ENCODE measurements at regions not wholly inside any gene's neighbourhood (a gene's known extent, or its start where the extent isn't known, plus 50 kb on each side); places are given as distances from the start of the nearest gene placed in this dataset.
"Not testable (repeated sequence)": the region's sequence is repeated elsewhere in the genome, so short reads cannot be mapped to it uniquely, and the experiment has no call there.

DNA sequence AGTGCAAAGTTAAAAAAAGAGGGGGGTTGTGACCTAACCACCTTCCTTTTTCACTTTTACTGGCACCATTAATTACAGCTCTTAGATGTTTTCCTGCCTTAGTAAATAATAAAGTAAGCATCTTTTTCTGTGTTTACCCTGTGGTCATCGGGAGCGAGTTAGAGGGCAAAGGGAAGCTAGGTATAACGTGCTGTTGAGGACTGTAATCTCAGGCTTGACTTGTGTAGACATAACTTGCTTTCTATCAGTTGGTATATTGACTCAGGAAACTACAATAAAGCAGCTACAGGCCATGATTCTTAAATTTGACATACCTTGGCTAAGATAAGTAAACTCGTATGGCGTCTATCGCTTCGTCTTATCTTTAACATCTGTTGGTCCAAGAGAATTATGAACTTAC, 509.8 kb upstream of the CHD1 start:
- DNase-seq (ENCODE audit: low spot score): no peak

DNA sequence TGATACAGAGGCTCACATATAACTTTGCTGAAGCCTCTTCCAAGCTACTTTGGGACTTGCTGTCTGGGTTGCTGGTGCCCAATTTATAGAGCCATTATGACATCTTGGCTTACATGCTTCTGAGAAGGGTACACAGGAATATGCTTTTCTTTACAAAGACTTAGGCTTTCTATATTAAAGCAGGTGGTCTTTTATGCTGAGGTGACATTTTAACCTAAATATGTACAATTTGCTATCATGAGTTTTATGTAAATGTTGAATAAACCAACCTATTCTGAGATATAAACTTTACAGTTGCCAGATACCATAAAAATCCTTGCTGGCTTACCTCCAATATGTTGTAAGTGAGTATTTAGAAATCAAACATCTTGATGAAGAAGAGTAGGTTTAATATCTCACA, 509.2 kb upstream of the CHD1 start:
- DNase-seq (ENCODE audit: low spot score): no peak

- not testable (repeated sequence) for DNase-seq (ENCODE audit: low spot score)
Measured at GRCh38 chr5:99423396-99423795, 494.6 kb upstream of the CHD1 start.

DNA sequence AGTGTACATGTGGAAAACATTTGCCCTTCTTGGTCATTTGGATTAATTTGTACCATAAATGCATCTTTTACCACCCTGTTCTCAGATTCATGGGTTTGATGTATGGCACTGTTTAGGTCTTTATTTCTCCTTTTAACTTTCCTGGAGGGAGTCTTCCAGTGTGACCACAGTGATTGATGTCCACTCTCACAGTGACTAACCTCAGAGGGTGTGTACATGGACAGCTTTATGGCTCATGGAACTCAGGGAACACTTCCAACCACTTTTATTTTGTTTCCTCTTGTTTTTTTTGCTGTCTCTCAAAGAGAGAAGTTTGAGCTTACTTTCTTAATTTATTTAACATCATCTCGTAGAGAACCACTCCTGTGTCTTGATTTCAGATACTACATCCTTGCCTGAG, 489.8 kb upstream of the CHD1 start:
- DNase-seq (ENCODE audit: low spot score): not testable (repeated sequence)

DNA sequence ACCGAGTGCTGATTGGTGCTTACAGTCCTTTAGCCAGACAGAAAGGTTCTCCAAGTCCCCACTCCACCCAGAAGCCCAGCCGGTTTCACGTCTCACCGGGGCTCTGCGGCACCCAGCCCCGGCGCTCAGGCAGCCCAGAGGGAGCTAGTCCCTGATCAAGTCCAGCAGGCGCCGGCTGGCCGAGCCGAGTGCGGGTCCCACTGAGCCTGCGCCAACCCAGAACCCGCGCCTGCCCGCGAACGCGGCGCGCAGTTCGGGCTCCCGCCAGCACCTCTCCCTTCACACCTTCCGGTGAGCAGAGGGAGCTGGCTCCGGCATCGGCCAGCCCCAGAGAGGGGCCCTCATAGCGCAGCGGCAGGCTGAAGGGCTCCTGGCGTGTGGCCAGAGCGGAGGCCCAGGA, 481.6 kb upstream of the CHD1 start:
- not testable (repeated sequence) for DNase-seq (ENCODE audit: low spot score)

GRCh38 chr5:99404764-99405302, 476.0 kb upstream of the CHD1 start:
- DNase-seq (ENCODE audit: low spot score): not testable (repeated sequence)

- not testable (repeated sequence) for DNase-seq (ENCODE audit: low spot score)
Measured at GRCh38 chr5:99400571-99400970, 471.8 kb upstream of the CHD1 start.

- no peak for DNase-seq (ENCODE audit: low spot score)
Measured at GRCh38 chr5:99398976-99399375, 470.2 kb upstream of the CHD1 start.

DNA sequence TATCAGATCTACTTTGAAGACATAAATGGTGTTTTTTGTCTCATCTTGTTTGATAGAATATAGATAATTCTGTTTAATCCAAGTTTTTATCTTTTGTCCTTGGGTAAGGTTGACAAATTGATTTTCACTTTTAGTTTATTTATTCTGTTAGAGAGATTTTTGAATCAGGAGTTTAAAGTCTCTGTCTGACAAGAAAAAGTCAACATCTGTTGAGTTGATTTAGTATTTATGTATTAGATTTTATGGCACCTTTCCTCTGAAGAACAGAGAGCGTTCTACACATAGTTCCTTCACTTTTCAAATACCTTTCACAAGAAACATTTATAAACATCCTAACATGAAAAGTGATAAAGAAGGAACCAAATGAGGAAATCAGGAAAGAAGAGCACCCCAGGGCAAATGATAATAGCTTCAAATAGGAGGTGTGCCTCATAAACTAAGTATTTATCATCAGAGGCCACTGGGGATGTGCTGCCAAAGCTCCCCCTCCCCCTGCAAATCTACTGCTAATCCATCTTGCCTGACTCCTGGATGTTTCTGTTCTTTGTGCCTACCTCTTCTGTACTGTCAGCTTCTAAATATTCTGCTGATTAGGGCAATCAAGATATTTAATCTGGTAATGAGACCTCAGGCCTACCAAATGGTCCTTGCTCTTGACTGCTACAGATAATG, 457.7 kb upstream of the CHD1 start:
- DNase-seq (ENCODE audit: low spot score): no peak

- DNase-seq (ENCODE audit: low spot score): no peak
Measured at GRCh38 chr5:99379187-99379586, 450.4 kb upstream of the CHD1 start.

GRCh38 chr5:99378443-99378842, 449.6 kb upstream of the CHD1 start:
- DNase-seq (ENCODE audit: low spot score): no peak

GRCh38 chr5:99369797-99370593, 441.2 kb upstream of the CHD1 start:
- DNase-seq (ENCODE audit: low spot score): no peak

GRCh38 chr5:99368726-99369125, 439.9 kb upstream of the CHD1 start:
- no peak for DNase-seq (ENCODE audit: low spot score)

GRCh38 chr5:99355881-99356280, 427.1 kb upstream of the CHD1 start:
- no peak for DNase-seq (ENCODE audit: low spot score)

DNA sequence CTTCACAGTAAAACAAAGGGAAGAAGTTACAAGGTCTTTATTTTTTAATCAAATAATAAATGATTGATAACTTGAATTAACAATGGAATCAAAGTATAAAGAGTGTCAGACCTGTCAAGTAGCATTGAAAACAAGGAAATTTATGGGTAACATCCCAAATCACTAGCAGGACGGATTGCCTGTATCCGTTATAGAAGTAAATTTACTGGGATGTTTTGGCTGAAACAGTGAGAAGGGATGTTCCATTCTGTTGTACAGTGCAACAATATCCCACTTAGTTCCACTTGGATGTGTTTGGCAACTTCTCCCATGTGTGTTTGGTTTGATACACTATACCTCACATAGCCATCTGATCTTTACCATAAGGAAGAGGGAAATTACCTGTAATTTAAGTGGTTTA, 421.0 kb upstream of the CHD1 start:
- no peak for DNase-seq (ENCODE audit: low spot score)

GRCh38 chr5:99348597-99348996, 419.8 kb upstream of the CHD1 start:
- no peak for DNase-seq (ENCODE audit: low spot score)

- DNase-seq (ENCODE audit: low spot score): not testable (repeated sequence)
Measured at GRCh38 chr5:99339758-99340157, 411.0 kb upstream of the CHD1 start.

GRCh38 chr5:99334936-99335335, 406.1 kb upstream of the CHD1 start:
- DNase-seq (ENCODE audit: low spot score): no peak

GRCh38 chr5:99331061-99331460, 402.3 kb upstream of the CHD1 start:
- DNase-seq (ENCODE audit: low spot score): no peak

DNA sequence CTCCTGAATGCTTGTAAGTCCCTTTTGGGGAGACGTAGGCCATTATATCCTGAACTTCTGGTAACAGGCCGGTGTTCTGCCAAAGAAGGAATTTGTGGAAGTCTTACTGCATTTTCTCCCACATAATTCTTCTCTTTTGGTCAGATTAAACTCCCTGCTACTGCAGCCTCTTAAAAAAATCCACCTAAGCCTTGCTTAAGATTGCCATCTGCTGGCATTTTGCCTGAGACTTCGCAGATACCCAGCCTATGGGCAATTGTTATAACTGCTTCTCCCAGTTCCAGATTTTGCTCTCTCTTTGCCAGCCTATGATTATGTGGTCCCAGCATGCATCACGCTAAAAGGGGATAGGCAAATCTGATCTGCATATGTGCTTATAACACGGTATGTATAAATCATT, 391.6 kb upstream of the CHD1 start:
- no peak for DNase-seq (ENCODE audit: low spot score)

GRCh38 chr5:99317136-99317535, 388.3 kb upstream of the CHD1 start:
- no peak for DNase-seq (ENCODE audit: low spot score)

DNA sequence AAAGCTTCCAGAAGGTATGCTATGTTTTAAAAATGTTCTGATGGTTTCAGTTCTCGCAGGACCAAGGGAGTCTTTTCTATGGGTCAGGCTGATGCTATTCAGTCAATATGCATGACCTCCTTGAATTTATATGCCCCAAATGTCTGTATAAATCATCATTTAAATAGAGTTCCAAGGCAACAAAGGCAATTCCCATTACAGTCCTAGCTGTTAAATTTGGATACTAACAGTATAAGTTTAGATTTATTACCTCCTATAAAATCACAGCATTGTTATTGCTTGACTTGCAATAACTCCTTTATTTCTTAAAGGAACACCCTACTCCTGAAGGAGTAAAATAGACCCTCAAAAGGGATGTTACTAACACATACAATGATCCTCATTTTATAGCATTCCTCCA, 387.7 kb upstream of the CHD1 start:
- no peak for DNase-seq (ENCODE audit: low spot score)

DNA sequence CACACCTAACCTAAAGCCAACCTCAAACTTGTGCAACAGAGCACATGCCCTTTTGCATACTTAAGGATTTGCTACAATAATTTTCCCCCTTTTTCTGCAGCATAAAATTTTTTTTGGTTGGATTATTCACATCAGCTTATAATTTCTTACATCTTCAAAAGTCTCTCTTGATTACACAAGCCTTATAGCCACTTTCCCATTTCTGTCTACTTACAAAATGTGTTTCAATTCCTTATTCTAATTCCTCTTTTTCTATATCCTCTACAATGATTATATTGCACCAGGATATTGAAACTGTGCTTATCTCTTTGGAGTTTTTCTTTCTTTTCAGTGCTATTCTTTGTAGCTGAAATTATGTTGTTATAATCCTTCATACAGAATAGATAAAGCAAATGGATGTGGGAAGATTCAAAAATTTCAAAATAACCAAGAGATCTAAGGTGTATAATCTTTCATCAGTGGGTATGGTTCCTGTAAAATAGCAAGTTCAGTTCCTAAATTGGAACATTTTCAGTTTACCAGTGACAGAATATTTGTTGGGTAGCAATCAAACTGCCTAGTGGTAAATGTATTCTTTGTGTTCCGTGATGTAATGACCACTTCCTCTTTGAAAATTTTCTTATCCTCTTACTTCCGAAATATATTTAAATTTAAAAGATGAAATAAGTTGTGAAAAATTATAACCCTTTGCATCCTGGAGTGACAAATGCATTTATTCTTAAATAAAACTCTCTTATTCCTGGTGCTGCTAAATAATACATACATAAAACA, 386.8 kb upstream of the CHD1 start:
- no peak for DNase-seq (ENCODE audit: low spot score)

All from CD4-positive, alpha-beta T cell treated with Interleukin-6 at 100 ng/mL for 8 hours (primary cell).